ENCODE measurements at regions not wholly inside any gene's neighbourhood (a gene's known extent, or its start where the extent isn't known, plus 50 kb on each side); places are given as distances from the start of the nearest gene placed in this dataset.

GRCh38 chr10:83184641-83185040 lies 954.7 kb upstream of the GHITM start:
- Histone ChIP-seq H4K20me1 (ENCODE audit: low read depth, low read length) (no peaks in the 10 kb centered on the region), H3K27ac (ENCODE audit: low read depth, low read length) (no peak overlapping the region), H2AFZ (ENCODE audit: low read depth, low read length, severe bottlenecking) (no peak overlapping the region), H3K4me3 (ENCODE audit: insufficient read depth, low read length, poor library complexity, severe bottlenecking) (no peak overlapping the region), H3K4me2 (ENCODE audit: low read depth, low read length, poor library complexity, severe bottlenecking) (no peak overlapping the region), H3K9me2 (replicated peaks; ENCODE audit: insufficient read depth, low read length) (no peaks in the 10 kb centered on the region), H3K36me3 (ENCODE audit: low read length) (no peaks in the 10 kb centered on the region), H3K27me3 (ENCODE audit: low read length) (no peaks in the 10 kb centered on the region), H3K79me2 (ENCODE audit: insufficient read depth, low read length) (no peaks in the 10 kb centered on the region), H3F3A (ENCODE audit: insufficient read depth) (no peaks in the 10 kb centered on the region), H3K9ac (ENCODE audit: low read length) (no peak overlapping the region), H3K9me3 (ENCODE audit: insufficient read depth, low read length) (no peaks in the 10 kb centered on the region)
- TF ChIP-seq CTCF (IDR thresholded peaks at IDR 0.05; ENCODE audit: insufficient read depth, low read length, poor library complexity, severe bottlenecking) (no peak), EZH2phosphoT487 (conservative IDR thresholded peaks at IDR 0.05; ENCODE audit: low read length) (no peak)

- Histone ChIP-seq H3K4me2 (ENCODE audit: low read depth, low read length, poor library complexity, severe bottlenecking) (no peak overlapping the region), H2AFZ (ENCODE audit: low read depth, low read length, severe bottlenecking) (no peak overlapping the region), H3K27ac (ENCODE audit: low read depth, low read length) (no peak overlapping the region), H3K36me3 (ENCODE audit: low read length) (no peaks in the 10 kb centered on the region), H3F3A (ENCODE audit: insufficient read depth) (no peaks in the 10 kb centered on the region), H3K9ac (ENCODE audit: low read length) (no peak overlapping the region), H3K27me3 (ENCODE audit: low read length) (no peaks in the 10 kb centered on the region), H4K20me1 (ENCODE audit: low read depth, low read length) (no peaks in the 10 kb centered on the region), H3K9me2 (replicated peaks; ENCODE audit: insufficient read depth, low read length) (no peaks in the 10 kb centered on the region), H3K4me3 (ENCODE audit: insufficient read depth, low read length, poor library complexity, severe bottlenecking) (no peak overlapping the region), H3K9me3 (ENCODE audit: insufficient read depth, low read length) (no peaks in the 10 kb centered on the region), H3K79me2 (ENCODE audit: insufficient read depth, low read length) (no peaks in the 10 kb centered on the region)
- TF ChIP-seq CTCF (IDR thresholded peaks at IDR 0.05; ENCODE audit: insufficient read depth, low read length, poor library complexity, severe bottlenecking): no peak
- no peak for TF ChIP-seq EZH2phosphoT487 (conservative IDR thresholded peaks at IDR 0.05; ENCODE audit: low read length)
Measured at GRCh38 chr10:83190614-83191013, 948.7 kb upstream of the GHITM start.

GRCh38 chr10:83193026-83193425 lies 946.3 kb upstream of the GHITM start:
- no peaks in the 10 kb centered on the region for H3K36me3 ChIP-seq (ENCODE audit: low read length)
- no peak overlapping the region for H3K27ac ChIP-seq (ENCODE audit: low read depth, low read length)
- H2AFZ ChIP-seq (ENCODE audit: low read depth, low read length, severe bottlenecking): no peak overlapping the region
- TF ChIP-seq EZH2phosphoT487 (conservative IDR thresholded peaks at IDR 0.05; ENCODE audit: low read length) (no peak), CTCF (IDR thresholded peaks at IDR 0.05; ENCODE audit: insufficient read depth, low read length, poor library complexity, severe bottlenecking) (no peak)
- no peaks in the 10 kb centered on the region for H3K27me3 ChIP-seq (ENCODE audit: low read length)
- H3K9me3 ChIP-seq (ENCODE audit: insufficient read depth, low read length): no peaks in the 10 kb centered on the region
- no peaks in the 10 kb centered on the region for H3K79me2 ChIP-seq (ENCODE audit: insufficient read depth, low read length)
- no peaks in the 10 kb centered on the region for H4K20me1 ChIP-seq (ENCODE audit: low read depth, low read length)
- H3F3A ChIP-seq (ENCODE audit: insufficient read depth): no peaks in the 10 kb centered on the region
- no peak overlapping the region for H3K4me3 ChIP-seq (ENCODE audit: insufficient read depth, low read length, poor library complexity, severe bottlenecking)
- H3K9me2 ChIP-seq (replicated peaks; ENCODE audit: insufficient read depth, low read length): no peaks in the 10 kb centered on the region
- H3K9ac ChIP-seq (ENCODE audit: low read length): no peak overlapping the region
- no peak overlapping the region for H3K4me2 ChIP-seq (ENCODE audit: low read depth, low read length, poor library complexity, severe bottlenecking)

- no peaks in the 10 kb centered on the region for H3K36me3 ChIP-seq (ENCODE audit: low read length)
- no peak overlapping the region for H2AFZ ChIP-seq (ENCODE audit: low read depth, low read length, severe bottlenecking)
- TF ChIP-seq CTCF (IDR thresholded peaks at IDR 0.05; ENCODE audit: insufficient read depth, low read length, poor library complexity, severe bottlenecking) (no peak), EZH2phosphoT487 (conservative IDR thresholded peaks at IDR 0.05; ENCODE audit: low read length) (no peak)
- no peaks in the 10 kb centered on the region for H3K79me2 ChIP-seq (ENCODE audit: insufficient read depth, low read length)
- H3K4me3 ChIP-seq (ENCODE audit: insufficient read depth, low read length, poor library complexity, severe bottlenecking): no peak overlapping the region
- H3F3A ChIP-seq (ENCODE audit: insufficient read depth): no peaks in the 10 kb centered on the region
- H3K4me2 ChIP-seq (ENCODE audit: low read depth, low read length, poor library complexity, severe bottlenecking): no peak overlapping the region
- no peaks in the 10 kb centered on the region for H4K20me1 ChIP-seq (ENCODE audit: low read depth, low read length)
- no peaks in the 10 kb centered on the region for H3K9me2 ChIP-seq (replicated peaks; ENCODE audit: insufficient read depth, low read length)
- H3K9ac ChIP-seq (ENCODE audit: low read length): no peak overlapping the region
- no peaks in the 10 kb centered on the region for H3K9me3 ChIP-seq (ENCODE audit: insufficient read depth, low read length)
- no peak overlapping the region for H3K27ac ChIP-seq (ENCODE audit: low read depth, low read length)
- no peaks in the 10 kb centered on the region for H3K27me3 ChIP-seq (ENCODE audit: low read length)
Measured at GRCh38 chr10:83195021-83195420, 944.3 kb upstream of the GHITM start.

Data from SU-DHL-6 (cell line).